ENCODE measurements at regions not wholly inside any gene's neighbourhood (a gene's known extent, or its start where the extent isn't known, plus 50 kb on each side); places are given as distances from the start of the nearest gene placed in this dataset.

DNA sequence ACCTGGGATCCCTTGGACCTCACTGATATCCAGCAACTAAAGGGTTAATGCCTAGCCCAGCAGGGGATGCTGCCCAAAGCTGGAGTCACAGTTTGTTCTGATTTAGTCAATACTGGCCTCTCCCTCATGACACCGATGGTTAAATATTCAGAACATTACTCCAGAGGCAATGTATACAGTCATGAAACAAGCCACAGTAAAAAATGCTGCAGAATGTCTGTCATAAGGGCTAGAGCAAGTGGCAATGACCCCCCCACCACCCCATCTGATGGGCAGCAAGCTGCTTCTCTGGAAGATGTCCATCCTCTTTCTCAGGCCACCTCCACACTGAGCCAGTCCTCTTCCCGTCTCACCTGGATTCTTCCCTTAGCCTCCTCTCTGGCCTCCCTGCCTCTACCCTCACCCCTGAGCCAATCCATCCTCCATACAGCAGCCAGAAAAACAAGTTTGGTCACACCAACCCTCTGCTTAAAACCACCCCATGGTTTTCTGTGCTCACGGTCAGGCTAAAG lies 99.0 kb upstream of the KCNG1 start:
- ATAC-seq, result peak; percentile 57 to 81
- WGBS (ENCODE audit: missing lambda C conversion rate), result 20% methylated on average over 3 of the region's 3 CpGs
- DNase-seq (ENCODE audit: low read depth in 1 of 2, low spot score in 1 of 2), result peak; percentile 43 to 49
- CTCF ChIA-PET, result interaction anchor here (0.9 kb wide), 1 partner anchor 186 kb away, joined by 3 read pairs; no protein-coding TSS in a partner anchor
- peak overlapping the region; percentile 59 for H3K4me2 ChIP-seq
- H3K27ac ChIP-seq, result peak overlapping the region; percentile 73 to 78
- peaks cover 47% of the 10 kb centered on the region for H3K4me1 ChIP-seq
- H3K4me3 ChIP-seq, result no peak overlapping the region
- TF ChIP-seq, protein P1, sequence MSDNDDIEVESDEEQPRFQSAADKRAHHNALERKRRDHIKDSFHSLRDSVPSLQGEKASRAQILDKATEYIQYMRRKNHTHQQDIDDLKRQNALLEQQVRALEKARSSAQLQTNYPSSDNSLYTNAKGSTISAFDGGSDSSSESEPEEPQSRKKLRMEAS (IDR thresholded peaks at IDR 0.05), result peak; percentile 29; the same call in 1 of the 2 replicates
- TF ChIP-seq EHF (CRISPR knock-in tag; IDR thresholded peaks at IDR 0.05) (no peak), FOSL2 (IDR thresholded peaks at IDR 0.05) (no peak), FOSL2 (CRISPR knock-in tag; IDR thresholded peaks at IDR 0.05) (peak; percentile 54), GATA3 (IDR thresholded peaks at IDR 0.05; ENCODE audit: borderline replicate concordance) (peak; percentile 51; the same call in 1 of the 2 replicates), CEBPB (IDR thresholded peaks at IDR 0.05) (0 out of 4 replicates have a peak, but pooled peaks of 1 of the 2 experiments have one; percentile 25), EP300 (IDR thresholded peaks at IDR 0.05) (0 out of 5 replicates have a peak, but pooled peaks of 1 of the 2 experiments have one; percentile 15), CHD2 (IDR thresholded peaks at IDR 0.05; ENCODE audit: low read length, partially characterized antibody) (no peak)
- POLR2A ChIA-PET, result no interaction called here
- H3K9me3 ChIP-seq, result no peaks in the 10 kb centered on the region
- FAIRE-seq, result peak; percentile 39

DNA sequence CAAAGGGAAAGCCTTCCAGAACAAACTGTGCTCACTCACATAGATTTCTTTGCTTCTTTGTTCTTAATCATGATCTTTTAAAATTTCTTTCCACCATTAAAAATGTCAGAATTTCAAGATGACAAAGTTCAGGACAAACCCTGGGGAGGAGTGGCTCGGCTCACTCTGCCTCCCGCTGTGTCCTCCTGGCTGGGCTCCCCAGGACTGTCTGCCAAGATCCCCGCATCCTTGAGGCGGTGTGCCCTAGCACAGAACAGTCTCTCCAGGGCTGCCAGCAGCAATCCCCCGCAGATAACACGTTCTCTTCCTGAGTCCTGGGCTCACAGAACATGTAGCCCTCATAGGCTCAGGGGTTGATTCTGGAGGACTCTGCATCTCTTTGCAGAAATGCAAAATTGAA lies 98.4 kb upstream of the KCNG1 start:
- ChIA-PET CTCF (interaction anchor here (1.8 kb wide), 1 partner anchor 8 kb away, joined by 4 read pairs; no protein-coding TSS in a partner anchor), POLR2A (no interaction called here)
- H3K4me3 ChIP-seq, result no peak overlapping the region
- H3K9me3 ChIP-seq, result no peaks in the 10 kb centered on the region
- TF ChIP-seq MAFK (IDR thresholded peaks at IDR 0.05; ENCODE audit: partially characterized antibody) (no peak), NPAS2 (CRISPR knock-in tag; IDR thresholded peaks at IDR 0.05; ENCODE audit: borderline replicate concordance) (no peak), HDAC2 (IDR thresholded peaks at IDR 0.05) (no peak), RNF2 (IDR thresholded peaks at IDR 0.05; ENCODE audit: borderline replicate concordance, low read depth) (no peak), SMC3 (IDR thresholded peaks at IDR 0.05) (no peak)
- H3K4me1 ChIP-seq, result peaks cover 49% of the 10 kb centered on the region
- H3K4me2 ChIP-seq, result peak overlapping the region; percentile 59
- peak overlapping the region; percentile 73 to 76 for H3K27ac ChIP-seq
- FAIRE-seq (no peak), ATAC-seq (peak; percentile 19 to 64; a peak in 3 of 6 replicates), DNase-seq (ENCODE audit: low read depth in 1 of 2, low spot score in 1 of 2) (no peak)
- WGBS (ENCODE audit: missing lambda C conversion rate), result 14% methylated on average over 6 of the region's 6 CpGs

DNA sequence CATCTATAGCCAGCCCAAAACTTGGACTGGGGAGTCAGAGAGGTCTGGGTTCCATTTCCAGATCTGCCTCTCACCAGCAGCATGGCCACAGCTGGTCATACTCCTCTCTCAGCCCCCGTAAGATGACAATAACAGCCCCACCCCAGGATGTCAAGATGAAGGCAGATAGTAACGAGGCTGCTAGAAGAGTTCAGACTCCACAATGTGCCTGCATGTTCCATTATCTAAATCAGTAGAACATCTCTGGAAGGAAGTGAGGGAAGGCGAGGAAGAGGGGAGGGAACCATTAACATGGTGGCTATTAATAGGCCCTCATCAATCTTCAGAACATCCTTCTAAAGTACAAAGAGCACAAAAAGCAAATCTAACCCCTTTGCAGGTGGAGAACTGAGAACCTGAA lies 98.0 kb upstream of the KCNG1 start:
- ChIA-PET POLR2A (no interaction called here), CTCF (interaction anchor here (1.8 kb wide), 1 partner anchor 9 kb away, joined by 4 read pairs; no protein-coding TSS in a partner anchor)
- peaks cover 49% of the 10 kb centered on the region for H3K4me1 ChIP-seq
- FAIRE-seq (no peak), ATAC-seq (no peak), DNase-seq (ENCODE audit: low read depth in 1 of 2, low spot score in 1 of 2) (no peak)
- WGBS (ENCODE audit: missing lambda C conversion rate), result 78% methylated on average over 3 of the region's 3 CpGs
- H3K4me3 ChIP-seq, result no peak overlapping the region
- H3K4me2 ChIP-seq, result peak overlapping the region; percentile 59
- peak overlapping the region; percentile 73 to 76; a peak in 5 of 6 replicates for H3K27ac ChIP-seq
- TF ChIP-seq, protein P2, sequence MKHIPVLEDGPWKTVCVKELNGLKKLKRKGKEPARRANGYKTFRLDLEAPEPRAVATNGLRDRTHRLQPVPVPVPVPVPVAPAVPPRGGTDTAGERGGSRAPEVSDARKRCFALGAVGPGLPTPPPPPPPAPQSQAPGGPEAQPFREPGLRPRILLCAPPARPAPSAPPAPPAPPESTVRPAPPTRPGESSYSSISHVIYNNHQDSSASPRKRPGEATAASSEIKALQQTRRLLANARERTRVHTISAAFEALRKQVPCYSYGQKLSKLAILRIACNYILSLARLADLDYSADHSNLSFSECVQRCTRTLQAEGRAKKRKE (CRISPR knock-in tag; IDR thresholded peaks at IDR 0.05; ENCODE audit: low read depth), result no peak
- TF ChIP-seq TP53 (CRISPR knock-in tag; IDR thresholded peaks at IDR 0.05), result no peak
- TF ChIP-seq, protein P3, sequence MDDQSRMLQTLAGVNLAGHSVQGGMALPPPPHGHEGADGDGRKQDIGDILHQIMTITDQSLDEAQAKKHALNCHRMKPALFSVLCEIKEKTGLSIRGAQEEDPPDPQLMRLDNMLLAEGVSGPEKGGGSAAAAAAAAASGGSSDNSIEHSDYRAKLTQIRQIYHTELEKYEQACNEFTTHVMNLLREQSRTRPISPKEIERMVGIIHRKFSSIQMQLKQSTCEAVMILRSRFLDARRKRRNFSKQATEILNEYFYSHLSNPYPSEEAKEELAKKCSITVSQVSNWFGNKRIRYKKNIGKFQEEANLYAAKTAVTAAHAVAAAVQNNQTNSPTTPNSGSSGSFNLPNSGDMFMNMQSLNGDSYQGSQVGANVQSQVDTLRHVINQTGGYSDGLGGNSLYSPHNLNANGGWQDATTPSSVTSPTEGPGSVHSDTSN (IDR thresholded peaks at IDR 0.05), result no peak
- TF ChIP-seq, protein P4, sequence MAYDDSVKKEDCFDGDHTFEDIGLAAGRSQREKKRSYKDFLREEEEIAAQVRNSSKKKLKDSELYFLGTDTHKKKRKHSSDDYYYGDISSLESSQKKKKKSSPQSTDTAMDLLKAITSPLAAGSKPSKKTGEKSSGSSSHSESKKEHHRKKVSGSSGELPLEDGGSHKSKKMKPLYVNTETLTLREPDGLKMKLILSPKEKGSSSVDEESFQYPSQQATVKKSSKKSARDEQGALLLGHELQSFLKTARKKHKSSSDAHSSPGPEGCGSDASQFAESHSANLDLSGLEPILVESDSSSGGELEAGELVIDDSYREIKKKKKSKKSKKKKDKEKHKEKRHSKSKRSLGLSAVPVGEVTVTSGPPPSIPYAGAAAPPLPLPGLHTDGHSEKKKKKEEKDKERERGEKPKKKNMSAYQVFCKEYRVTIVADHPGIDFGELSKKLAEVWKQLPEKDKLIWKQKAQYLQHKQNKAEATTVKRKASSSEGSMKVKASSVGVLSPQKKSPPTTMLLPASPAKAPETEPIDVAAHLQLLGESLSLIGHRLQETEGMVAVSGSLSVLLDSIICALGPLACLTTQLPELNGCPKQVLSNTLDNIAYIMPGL (CRISPR knock-in tag; IDR thresholded peaks at IDR 0.05; ENCODE audit: borderline replicate concordance), result no peak
- TF ChIP-seq KDM1A (IDR thresholded peaks at IDR 0.05; ENCODE audit: low read depth), result no peak
- TF ChIP-seq HOXB5 (CRISPR knock-in tag; IDR thresholded peaks at IDR 0.05), result no peak
- no peaks in the 10 kb centered on the region for H3K9me3 ChIP-seq
